Ramos (cell line): ENCODE measurements at regions not wholly inside any gene's neighbourhood (a gene's known extent, or its start where the extent isn't known, plus 50 kb on each side); places are given as distances from the start of the nearest gene placed in this dataset.
"Not testable (repeated sequence)": the region's sequence is repeated elsewhere in the genome, so short reads cannot be mapped to it uniquely, and the experiment has no call there.

Source experiments
- in situ Hi-C: fragments of 300-500 bp; cut with MboI; formaldehyde crosslinking; loops from one replicate; pipeline ENCODE4 v1.14.3; 2022; ENCODE audit warnings: low sequenced_read_pairs; ENCODE audit not compliant: unreplicated experiment

DNA sequence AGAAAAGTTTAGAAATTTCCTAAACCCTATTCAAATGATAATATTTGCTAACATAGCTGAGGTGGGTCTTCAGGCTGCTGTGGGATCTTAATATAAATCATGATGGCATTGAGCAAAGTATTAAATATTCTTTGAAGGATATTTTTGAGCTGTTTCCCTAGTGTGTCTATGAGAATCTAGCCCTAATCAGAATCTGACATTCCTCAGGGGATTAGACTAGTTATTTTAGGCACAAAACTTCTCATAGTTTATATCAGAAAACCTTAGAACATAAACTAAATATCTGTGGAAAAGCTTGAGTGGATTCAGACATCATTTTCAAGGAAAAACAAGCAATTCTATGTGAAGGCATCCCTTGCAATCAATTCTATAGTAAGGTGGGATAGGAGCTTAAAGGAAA lies 594.5 kb downstream of the RFPL4B start:
- in situ Hi-C loops = no loop called here

DNA sequence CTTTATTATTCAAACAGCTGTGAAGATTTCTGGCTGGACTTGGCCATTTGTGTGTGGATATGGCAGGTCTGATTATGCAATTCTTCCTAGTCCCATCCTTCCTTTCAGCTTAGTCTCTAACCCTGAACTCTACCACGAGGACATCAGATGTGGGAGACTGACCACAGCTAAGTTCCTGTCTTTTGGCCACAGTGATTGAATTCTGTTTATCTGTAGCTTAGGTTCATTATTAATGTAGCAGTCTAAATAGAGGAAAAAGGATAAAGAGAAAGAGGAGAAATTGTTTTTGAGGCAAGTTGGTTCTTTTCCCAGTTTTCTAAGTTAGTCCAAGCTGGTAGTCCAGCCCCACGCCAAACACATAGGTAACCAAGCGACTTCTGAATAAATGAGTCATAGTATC lies 598.9 kb downstream of the RFPL4B start:
- in situ Hi-C loops = no loop called here

DNA sequence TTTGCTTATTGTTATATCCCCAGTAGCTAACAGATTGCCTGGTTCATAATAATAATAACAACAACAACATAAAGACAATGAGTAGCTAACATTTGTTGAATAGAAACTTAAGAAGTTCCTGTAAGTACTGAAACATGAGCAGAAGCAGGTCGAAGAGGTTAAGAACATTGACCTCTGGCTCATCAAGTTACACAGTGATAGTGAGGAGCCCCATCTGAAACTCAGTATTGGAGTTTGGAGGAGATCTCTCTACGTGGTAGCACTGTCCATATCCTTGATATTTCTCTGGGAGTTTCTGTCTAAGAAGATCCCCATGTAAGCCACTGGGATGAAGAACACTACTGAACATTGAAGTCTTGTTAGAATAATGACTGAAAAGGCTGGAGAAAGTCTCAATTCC lies 600.4 kb downstream of the RFPL4B start:
- in situ Hi-C loops = no loop called here

DNA sequence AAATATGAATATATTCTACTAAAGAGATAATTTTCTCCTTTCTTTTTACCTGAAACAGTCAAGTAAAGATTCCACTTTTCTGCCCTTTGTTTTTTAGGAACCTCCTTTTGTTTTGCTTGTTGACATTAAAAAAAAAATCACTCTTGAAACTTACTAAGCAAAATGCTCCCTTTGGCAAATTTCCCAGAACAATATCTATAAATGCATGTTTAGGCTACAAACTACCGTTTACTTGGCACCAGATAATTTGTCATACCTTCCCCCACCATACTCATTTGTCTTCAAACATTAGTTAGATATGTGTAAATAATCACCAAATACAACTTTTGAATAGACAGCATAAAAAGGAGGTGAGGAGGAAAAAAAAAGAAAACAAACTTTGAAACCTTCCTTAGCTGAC lies 604.7 kb downstream of the RFPL4B start:
- in situ Hi-C loops = no loop called here

DNA sequence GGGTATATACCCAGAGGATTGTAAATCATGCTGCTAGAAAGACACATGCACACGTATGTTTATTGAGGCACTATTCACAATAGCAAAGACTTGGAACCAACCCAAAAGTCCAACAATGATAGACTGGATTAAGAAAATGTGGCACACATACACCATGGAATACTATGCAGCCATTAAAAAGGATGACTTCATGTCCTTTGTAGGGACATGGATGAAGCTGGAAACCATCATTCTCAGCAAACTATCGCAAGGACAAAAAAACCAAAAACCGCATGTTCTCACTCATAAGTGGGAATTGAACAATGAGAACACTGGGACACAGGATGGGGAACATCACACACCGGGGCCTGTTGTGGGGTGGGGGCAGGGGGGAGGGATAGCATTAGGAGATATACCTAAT lies 608.6 kb downstream of the RFPL4B start:
- in situ Hi-C loops = not testable (repeated sequence)

DNA sequence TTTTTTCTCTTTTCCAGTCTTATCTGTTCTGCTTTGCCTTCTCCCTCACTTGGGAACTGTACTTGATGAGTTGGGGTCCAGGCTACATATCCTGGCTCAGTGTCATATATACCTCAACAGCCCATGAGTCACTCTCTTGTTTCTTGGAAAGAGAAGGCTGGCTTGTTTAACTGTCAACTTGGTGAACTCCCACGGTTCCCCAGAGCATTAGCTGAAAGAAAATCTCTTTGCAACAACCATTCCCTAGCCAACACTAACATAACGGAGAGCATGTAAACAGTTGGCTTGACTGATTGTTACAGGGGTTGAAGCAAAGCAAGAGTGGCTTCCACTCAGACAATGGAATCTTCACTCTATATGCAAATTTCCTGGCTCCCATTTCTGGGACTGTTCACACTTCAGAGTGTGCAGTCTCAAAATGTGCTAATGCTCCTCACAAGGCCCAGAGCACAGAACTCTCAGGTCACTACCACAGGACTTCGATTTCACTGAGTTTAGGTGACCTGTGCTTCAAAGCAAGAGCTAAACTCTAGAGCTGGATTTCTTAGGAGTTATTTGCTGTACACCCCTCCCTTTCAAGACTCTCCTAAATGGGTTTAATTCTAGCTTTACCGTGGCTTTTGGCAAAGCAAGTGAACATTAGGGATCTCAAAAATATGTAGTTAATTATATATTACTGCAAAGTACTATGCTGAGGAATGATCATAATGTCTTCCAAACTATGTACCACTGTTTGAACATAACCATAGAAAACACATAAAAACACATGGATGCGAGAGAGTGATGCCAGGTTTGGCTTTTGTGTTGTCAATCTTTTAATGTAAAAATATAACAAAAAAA lies 609.8 kb downstream of the RFPL4B start:
- in situ Hi-C loops = no loop called here

DNA sequence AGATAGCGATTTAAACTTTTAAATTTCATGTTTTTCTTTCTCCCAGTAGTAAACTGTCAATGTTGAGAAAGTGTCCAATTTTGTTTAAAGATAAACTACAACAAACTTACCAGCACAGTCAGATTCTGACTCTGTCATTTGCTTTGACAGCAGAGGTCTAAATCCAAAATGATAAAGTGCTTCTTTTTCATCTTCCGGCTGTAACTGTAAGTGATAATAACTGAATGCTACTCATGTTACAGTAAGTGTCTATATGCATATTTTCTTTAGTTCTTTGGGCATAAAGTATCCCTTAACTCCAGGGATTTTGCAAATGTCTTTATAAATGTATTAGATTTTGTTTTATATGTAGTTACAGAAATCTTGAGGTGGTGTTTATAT lies 610.4 kb downstream of the RFPL4B start:
- in situ Hi-C loops = no loop called here

DNA sequence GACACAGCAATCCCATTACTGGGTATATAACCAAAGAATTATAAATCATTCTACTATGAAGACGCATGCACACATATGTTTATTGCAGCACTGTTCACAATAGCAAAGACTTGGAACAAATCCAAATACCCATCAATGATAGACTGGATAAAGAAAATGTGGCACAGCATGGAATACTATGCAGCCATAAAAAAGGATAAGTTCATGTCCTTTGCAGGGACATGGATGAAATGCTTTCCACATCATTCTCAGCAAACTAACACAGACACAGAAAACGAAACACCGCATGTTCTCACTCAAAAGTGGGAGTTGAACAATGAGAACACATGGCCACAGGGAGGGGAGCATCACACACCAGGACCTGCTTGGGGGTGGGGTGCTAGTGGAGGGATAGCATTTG lies 613.0 kb downstream of the RFPL4B start:
- in situ Hi-C loops = not testable (repeated sequence)

DNA sequence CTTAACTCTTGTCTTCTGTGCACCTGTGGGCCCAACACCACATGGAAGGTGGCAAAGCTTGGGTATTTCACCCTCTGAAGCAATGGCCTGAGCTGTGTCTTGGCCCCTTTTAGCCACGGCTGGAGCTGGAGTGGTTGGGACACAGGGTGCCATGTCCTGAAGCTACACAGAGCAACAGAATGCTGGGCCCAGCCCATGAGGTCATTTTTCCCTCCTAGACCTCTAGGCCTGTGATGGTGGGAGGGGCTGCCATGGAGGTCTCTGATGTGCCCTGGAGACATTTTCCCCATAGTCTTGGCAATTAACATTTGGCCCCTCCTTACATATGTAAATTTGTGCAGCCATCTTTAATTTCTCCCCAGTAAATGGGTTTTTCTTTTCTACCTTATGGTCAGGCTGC lies 620.8 kb downstream of the RFPL4B start:
- in situ Hi-C loops = no loop called here

DNA sequence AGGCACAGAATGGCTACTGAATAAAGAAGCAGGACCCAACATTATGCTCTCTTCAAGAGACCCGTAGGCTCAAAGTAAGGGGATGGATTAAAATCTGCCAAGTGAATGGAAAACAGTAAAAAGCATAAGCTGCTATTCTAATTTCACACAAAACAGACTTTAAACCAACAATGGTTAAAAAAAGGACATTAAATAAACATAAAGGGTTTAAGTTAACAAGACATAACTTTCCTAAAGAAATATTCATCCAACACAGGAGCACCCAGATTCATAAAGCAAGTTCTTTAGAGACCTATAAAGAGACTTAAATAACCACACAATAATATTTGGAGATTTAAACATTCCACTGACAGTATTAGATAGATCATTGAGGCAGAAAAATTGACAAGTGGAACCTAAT lies 624.5 kb downstream of the RFPL4B start:
- in situ Hi-C loops = no loop called here

DNA sequence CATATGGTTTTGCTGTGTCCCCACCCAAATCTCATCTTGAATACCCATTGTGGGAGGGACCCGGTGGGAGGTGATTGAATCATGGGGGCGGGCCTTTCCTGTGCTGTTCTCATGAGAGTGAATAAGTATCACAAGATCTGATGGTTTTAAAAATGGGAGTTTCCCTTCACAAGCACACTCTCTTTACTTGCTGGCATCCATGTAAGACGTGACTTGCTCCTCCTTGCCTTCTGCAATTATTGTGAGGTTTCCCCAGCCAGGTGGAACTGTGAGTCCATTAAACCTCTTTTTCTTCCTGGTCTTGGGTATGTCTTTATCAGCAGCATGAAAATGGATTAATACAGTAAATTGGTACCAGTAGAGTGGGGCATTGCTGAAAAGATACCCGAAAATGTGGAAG lies 627.8 kb downstream of the RFPL4B start:
- in situ Hi-C loops = not testable (repeated sequence)

DNA sequence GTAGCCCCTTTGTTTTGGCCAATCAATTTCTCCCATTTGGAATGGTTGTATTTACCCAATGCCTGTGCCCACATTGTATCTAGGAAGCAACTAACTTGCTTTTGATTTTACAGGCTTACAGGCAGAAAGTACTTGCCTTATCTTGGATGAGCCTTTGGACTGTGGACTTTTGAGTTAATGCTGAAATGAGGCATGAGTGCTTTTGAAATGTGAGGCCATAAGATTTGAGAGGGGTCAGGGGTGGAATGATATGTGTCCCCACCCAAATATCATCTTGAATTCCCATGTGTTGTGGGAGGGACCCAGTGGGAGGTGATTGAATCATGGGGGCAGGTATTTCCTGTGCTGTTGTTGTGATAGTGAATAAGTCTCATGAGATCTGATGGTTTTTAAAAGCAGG lies 629.4 kb downstream of the RFPL4B start:
- in situ Hi-C loops = not testable (repeated sequence)

DNA sequence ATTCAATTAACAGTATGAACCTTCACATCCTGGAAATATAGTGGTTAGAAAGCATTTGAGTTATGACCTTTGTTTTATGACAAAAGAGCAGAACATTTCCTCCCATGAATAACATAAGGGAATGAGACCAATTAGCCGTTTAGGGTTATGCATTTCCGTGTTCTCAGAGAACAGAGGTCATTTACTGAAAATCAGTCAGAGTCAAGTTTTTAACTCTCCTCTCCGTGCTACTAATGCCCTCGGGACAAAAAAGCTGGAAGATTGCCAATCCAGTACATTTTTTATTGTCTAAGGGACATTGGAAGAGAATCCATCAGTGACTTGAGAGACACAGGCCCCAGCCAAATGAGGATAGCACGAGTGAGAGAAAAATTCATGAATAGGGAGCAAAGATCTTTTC lies 632.7 kb downstream of the RFPL4B start:
- in situ Hi-C loops = no loop called here

DNA sequence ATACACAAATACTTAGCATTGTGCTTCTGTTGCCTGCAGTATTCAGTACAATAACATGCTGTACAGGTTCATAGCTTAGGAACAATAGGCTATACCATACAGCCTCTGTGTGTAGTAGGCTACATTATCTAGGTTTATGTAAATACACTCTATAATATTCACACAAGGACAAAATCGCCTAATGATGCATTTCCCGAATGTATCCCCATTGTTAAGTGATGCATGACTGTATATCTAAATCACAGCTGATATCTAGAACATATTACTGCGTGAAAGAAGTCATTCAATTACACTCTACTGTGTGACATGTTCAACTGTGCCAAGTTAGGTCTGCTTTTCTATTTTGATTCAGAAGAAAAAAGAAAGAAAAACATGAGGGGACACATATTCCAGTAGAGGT lies 633.5 kb downstream of the RFPL4B start:
- in situ Hi-C loops = no loop called here

DNA sequence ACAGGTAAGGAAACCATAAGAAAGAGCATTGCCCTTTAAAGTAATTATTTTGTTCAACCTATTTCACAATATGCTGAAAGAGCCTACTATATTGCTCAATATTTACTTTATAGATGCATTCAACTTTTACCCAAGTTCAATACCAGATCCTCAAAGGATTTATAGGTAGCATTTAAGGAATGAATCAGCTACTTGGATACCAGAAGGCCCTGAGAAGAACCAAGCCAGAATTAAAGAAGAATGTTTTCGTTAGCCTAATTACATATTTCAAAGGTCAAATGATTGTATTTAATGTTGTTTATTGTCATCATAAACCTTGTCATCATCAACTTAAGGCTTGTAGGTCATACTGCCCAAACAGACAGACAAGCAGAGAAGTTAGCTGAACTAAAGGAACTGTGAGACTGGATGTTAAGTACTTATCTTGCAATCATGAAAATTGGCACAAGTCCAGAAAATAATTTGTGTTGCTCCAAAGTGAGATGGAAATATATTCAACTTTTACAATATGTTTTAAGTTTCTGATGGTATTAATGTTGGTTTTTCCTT lies 636.7 kb downstream of the RFPL4B start:
- in situ Hi-C loops = no loop called here

DNA sequence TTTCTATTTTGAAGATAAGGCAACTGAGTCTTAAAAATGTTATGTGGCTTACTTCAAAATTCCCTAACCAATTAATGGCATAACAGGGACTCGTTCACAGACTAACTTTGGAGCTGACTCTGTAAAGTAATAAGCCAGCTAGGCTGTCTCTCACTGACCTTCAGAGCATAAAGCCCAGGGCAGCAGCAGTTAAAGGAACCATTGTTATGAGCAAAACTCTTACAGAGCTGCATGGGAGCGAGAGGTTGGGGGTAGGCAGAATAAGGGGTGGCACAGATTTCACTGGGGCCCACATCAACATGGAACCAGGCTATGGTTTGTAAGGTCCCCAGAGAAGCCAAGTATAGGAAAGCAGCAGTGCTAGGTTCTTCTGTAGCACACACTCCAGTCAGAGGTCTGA lies 637.8 kb downstream of the RFPL4B start:
- in situ Hi-C loops = no loop called here

DNA sequence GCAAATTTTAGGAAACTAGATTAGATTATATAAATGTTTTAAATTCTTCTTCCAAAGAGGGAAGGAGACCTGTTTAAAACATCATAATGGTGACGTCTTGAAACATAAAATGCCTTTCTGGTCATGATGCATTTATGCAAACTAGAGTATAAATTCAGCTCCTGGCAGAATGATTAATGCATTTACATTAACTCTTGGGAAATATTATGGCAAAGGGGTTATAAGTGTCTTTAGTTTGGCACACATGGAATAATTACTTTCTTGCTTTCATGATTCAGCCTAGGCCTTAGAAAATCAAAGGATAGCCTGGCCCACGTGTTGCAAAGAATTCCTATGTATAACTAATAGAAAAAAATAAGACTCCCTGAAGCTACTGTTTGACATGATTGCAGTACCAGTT lies 639.2 kb downstream of the RFPL4B start:
- in situ Hi-C loops = no loop called here

DNA sequence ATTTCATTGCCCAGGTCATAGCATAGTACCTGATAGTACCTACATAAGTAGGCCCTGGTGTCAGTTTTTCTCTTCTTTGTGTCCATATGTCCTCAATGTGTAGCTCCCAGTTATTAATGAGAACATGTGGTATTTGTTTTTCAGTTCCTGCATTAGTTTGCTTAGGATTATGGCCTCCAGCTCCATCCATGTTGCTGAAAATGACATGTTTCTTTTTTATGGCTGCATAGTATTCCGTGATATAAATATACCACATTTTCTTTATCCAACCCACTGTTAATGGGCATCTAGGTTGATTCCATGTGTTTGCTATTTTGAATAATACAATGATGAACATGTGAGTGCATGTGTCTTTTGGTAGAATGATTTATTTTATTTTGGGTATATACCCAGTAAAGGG lies 641.6 kb downstream of the RFPL4B start:
- in situ Hi-C loops = no loop called here

DNA sequence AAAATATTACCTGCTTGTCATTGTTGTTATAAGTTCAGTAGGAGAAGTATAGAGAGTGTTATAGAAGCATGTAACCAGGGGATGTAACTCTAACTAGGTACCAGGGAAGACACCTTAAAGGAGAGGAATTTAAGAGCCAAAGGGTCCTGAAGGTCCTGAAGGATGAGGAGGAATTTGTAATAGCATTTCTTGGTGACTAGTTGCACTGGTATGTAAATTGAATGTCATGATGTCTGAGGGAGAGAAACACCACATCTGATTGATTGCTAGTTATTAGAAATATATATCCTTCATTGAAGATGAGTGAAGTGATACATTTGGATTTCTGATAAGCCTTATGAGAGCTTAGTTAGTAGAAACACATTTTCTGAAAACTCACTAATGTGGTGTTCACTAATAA lies 643.8 kb downstream of the RFPL4B start:
- in situ Hi-C loops = no loop called here

DNA sequence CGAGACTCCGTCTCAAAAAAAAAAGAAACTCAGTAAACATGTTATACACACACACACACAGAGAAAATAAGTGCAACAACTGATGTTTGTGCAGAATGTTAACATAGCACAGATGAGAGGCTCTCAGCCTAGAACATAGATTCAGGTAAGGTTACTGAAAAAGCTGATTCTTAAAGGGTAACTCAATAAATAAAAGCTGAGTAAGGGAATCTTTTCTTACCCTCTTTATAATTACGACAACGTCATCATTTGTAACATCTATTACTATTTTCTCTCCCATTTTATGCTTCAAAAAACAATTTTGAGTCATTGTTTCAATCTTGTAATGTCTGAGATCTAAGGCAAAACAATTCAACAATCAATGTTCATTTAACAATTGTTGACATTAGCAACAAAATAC lies 644.8 kb downstream of the RFPL4B start:
- in situ Hi-C loops = no loop called here

DNA sequence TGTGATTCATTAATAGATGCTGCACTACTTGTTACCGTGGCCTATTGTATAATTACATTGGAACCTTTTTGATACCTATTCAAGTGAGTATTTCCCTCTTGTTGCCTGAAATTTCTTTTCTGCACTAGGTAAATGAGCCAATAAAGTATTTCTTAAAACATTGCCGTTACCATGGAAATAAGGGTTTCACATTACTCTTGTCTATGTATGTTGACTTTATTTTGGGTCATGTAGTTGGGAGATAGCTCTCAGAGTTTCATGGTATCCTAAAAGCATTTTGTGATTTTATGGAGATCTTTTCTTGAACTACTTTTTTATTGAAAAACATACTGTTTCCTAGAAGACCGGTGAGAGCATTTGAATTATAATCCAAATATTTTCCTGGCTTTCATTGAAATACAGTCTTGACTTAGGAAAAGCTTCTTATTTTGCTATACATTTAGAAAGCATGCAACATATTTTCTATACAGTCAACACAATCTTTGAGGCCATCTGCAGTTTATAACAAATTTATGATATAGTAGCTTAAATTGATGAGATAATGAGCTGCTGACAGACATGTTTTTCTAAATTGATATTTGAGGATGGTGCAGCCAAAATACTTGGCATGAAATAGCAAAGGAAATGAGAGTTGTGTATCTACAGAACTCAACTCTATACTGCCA lies 650.4 kb downstream of the RFPL4B start:
- in situ Hi-C loops = no loop called here

DNA sequence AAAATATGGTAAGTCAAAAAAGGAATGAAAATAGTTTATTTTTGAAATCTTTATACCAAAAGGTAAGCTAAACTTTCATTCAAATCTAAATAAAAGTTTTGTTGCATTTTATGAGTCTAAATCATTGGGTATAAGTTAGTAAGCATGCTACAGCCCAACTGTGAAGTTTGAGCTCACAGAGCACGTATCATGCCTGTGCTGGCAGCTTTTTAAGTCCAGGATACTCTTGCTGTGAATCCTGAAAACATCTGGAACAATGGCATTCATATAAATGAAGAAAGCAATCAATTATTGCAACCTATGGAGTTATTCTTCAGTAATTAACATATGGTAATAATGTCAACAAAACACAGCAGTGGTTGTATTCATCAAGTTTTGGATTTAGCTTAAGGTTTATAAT lies 656.9 kb downstream of the RFPL4B start:
- in situ Hi-C loops = no loop called here
